HG03575 (cell line): ENCODE measurements at regions not wholly inside any gene's neighbourhood (a gene's known extent, or its start where the extent isn't known, plus 50 kb on each side); places are given as distances from the start of the nearest gene placed in this dataset.
"Not testable (repeated sequence)": the region's sequence is repeated elsewhere in the genome, so short reads cannot be mapped to it uniquely, and the experiment has no call there.

Experiments used
- ATAC-seq: cut with Tn5 transposase; IDR thresholded peaks from one replicate; pipeline ENCODE4 v1.9.1; 2021; ENCODE audit not compliant: unreplicated experiment, insufficient number of reproducible peaks, low FRiP score; ENCODE audit errors: extremely low read depth

GRCh38 chr12:88904705-88905104 lies 324.4 kb upstream of the KITLG start:
- no peak for ATAC-seq

- ATAC-seq = no peak
Measured at GRCh38 chr12:88903333-88903732, 323.1 kb upstream of the KITLG start.

GRCh38 chr12:88897723-88898122 lies 317.5 kb upstream of the KITLG start:
- no peak for ATAC-seq

GRCh38 chr12:88896958-88897357 lies 316.7 kb upstream of the KITLG start:
- ATAC-seq = no peak

GRCh38 chr12:88895634-88896033 lies 315.4 kb upstream of the KITLG start:
- no peak for ATAC-seq

- ATAC-seq = no peak
Measured at GRCh38 chr12:88893801-88894200, 313.5 kb upstream of the KITLG start.

- ATAC-seq = not testable (repeated sequence)
Measured at GRCh38 chr12:88891434-88891833, 311.2 kb upstream of the KITLG start.

- no peak for ATAC-seq
Measured at GRCh38 chr12:88889326-88890110, 309.2 kb upstream of the KITLG start.

- no peak for ATAC-seq
Measured at GRCh38 chr12:88884600-88884999, 304.3 kb upstream of the KITLG start.

- ATAC-seq = no peak
Measured at GRCh38 chr12:88882662-88883061, 302.4 kb upstream of the KITLG start.

GRCh38 chr12:88880051-88880450 lies 299.8 kb upstream of the KITLG start:
- no peak for ATAC-seq

GRCh38 chr12:88878295-88878694 lies 298.0 kb upstream of the KITLG start:
- no peak for ATAC-seq

- no peak for ATAC-seq
Measured at GRCh38 chr12:88876857-88877256, 296.6 kb upstream of the KITLG start.

GRCh38 chr12:88870000-88870737 lies 289.9 kb upstream of the KITLG start:
- ATAC-seq = no peak

GRCh38 chr12:88868050-88868449 lies 287.8 kb upstream of the KITLG start:
- no peak for ATAC-seq

- ATAC-seq = no peak
Measured at GRCh38 chr12:88867510-88867909, 287.2 kb upstream of the KITLG start.

- ATAC-seq = no peak
Measured at GRCh38 chr12:88866881-88867280, 286.6 kb upstream of the KITLG start.

- ATAC-seq = no peak
Measured at GRCh38 chr12:88865537-88865936, 285.3 kb upstream of the KITLG start.

- ATAC-seq = no peak
Measured at GRCh38 chr12:88860851-88861250, 280.6 kb upstream of the KITLG start.

GRCh38 chr12:88856201-88856600 lies 275.9 kb upstream of the KITLG start:
- no peak for ATAC-seq
